GM12872 (cell line): ENCODE measurements at regions not wholly inside any gene's neighbourhood (a gene's known extent, or its start where the extent isn't known, plus 50 kb on each side); places are given as distances from the start of the nearest gene placed in this dataset.

Experiments
- CTCF ChIP-seq: IDR thresholded peaks from 3 replicates; pipeline ENCODE4 v1.5.1; 2011; ENCODE audit warnings: low read depth, mild to moderate bottlenecking, low read length, moderate library complexity; ENCODE audit not compliant: insufficient read depth

- no peak for TF ChIP-seq CTCF
Measured at GRCh38 chr2:53381271-53381670, 386.3 kb upstream of the CHAC2 start.

- no peak for TF ChIP-seq CTCF
Measured at GRCh38 chr2:53379547-53379946, 388.1 kb upstream of the CHAC2 start.

GRCh38 chr2:53378791-53379190, 388.8 kb upstream of the CHAC2 start:
- no peak for TF ChIP-seq CTCF

DNA sequence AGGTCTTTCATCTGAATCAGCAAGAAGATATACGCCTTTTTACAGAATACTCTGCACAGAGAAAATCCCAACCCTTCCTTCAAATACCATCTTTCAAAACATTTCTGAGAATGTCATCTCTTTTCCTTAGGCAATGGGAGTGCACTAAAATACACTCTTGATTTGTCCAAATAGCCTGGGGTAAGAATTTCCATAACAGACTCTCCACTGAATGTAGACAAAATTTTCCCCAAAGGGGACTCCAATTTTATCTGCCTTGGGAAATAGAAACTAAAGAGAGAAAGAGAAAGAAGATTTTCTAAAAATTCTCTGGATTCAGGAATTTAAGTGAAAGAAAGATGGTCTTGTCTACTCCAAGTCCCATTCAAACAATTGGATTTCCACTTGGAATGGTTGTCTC, 394.5 kb upstream of the CHAC2 start:
- TF ChIP-seq CTCF = no peak

DNA sequence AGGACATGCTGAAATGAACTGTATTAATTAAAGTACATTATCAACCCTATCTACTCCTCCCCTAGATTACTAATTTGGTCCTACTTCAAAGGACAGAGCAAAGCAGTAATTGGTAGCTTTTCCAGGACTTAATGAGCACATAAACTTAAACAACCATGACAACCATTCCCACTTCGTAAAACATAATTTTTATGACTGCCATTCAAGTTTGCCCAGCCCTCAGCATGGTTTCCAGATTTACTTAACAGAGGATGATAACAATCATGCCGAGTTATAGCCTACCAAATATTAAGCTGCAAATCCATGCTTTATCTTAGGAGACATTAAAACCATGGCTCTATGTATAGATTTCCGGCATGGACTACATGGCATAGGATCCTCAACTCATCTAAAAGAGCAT, 401.1 kb upstream of the CHAC2 start:
- TF ChIP-seq CTCF = no peak

GRCh38 chr2:53362934-53363333, 404.7 kb upstream of the CHAC2 start:
- TF ChIP-seq CTCF = no peak

DNA sequence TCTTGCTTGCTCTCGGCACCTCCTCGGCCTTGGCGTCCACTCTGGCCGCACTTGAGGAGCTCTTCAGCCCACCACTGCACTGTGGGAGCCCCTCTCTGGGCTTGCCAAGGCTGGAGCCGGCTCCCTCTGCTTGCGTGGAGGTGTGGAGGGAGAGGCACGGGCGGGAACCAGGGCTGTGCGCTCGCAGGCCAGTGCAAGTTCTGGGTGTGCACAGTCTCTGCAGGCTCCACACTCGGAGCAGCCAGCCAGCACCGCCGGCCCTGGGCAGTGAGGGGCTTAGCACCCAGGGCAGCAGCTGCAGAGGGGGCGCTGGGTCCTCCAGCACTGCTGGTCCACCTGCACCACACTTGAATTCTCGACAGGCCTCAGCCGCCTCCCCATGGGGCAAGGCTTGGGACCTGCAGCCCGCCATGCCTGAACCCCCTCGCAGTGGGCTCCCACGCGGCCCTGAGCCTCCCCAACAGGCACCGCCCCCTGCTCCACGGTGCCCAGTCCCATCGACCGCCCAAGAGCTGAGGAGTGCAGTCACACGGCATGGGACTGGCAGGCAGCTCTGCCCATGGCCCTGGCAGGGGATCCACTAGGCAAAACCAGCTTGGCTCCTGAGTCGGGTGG, 411.2 kb upstream of the CHAC2 start:
- TF ChIP-seq CTCF = no peak
